Cardiac muscle cell (in vitro differentiated cells and primary cell): ENCODE measurements at regions not wholly inside any gene's neighbourhood (a gene's known extent, or its start where the extent isn't known, plus 50 kb on each side); places are given as distances from the start of the nearest gene placed in this dataset.

Source experiments
- DNase-seq, 2 donors: peaks; one replicate each; pipeline versions ENCODE4 v3.0.0 to v3.0.0-alpha.2; 2010 to 2017; ENCODE audit warnings: low read depth in 1 of 2, low spot score in 1 of 2
- H3K27ac ChIP-seq: fragments of 200-600 bp; sonication (generic); 2 replicates; pipeline ENCODE4 v1.5.1; 2016
- H3K27me3 ChIP-seq: fragments of 200-600 bp; sonication (generic); 2 replicates; pipeline ENCODE4 v1.6.0; 2016; ENCODE audit warnings: control low read depth
- H3K36me3 ChIP-seq: fragments of 200-600 bp; sonication (generic); 2 replicates; pipeline ENCODE4 v1.5.1; 2016; ENCODE audit warnings: control low read depth
- H3K4me1 ChIP-seq: fragments of 200-600 bp; sonication (generic); 2 replicates; pipeline ENCODE4 v1.8.1; 2017; ENCODE audit warnings: low read depth, mild to moderate bottlenecking, mixed run types
- H3K4me3 ChIP-seq: fragments of 200-600 bp; sonication (generic); 2 replicates; pipeline ENCODE4 v1.5.1; 2016; ENCODE audit warnings: mild to moderate bottlenecking
- H3K9me3 ChIP-seq: fragments of 200-600 bp; sonication (generic); 2 replicates; pipeline ENCODE4 v1.5.1; 2017; ENCODE audit warnings: low read depth, mild to moderate bottlenecking, control low read depth
- TF ChIP-seq, protein P1 (sequence below): IDR thresholded peaks from 2 replicates; pipeline ENCODE4 v1.5.1; 2012; ENCODE audit warnings: low read depth, mild to moderate bottlenecking, low read length

DNA sequence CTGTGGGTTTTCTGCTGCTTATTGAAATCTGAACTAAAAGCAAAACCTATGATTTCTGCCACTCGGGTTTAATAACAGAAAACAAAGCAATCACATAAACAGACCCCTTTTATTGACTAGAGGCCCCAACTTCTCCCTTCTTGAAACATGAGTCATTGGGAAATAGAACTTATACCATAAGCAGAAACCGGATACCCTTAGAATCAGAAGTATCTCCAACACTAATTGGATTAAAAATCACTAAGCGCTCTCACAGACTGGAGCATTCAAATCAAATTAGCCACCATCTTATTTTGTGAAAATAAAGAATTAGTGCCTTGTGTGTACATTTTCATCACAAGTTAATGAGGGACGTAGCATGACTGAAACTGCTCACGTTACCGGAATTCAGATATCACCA lies 206.9 kb downstream of the WDR11 start:
- Histone ChIP-seq H3K36me3 (no peaks in the 10 kb centered on the region), H3K4me3 (no peak overlapping the region), H3K4me1 (peaks cover under 1% of the 10 kb centered on the region), H3K27me3 (no peaks in the 10 kb centered on the region), H3K27ac (no peak overlapping the region), H3K9me3 (no peaks in the 10 kb centered on the region)
- DNase-seq = no peak
- TF ChIP-seq, protein P1, sequence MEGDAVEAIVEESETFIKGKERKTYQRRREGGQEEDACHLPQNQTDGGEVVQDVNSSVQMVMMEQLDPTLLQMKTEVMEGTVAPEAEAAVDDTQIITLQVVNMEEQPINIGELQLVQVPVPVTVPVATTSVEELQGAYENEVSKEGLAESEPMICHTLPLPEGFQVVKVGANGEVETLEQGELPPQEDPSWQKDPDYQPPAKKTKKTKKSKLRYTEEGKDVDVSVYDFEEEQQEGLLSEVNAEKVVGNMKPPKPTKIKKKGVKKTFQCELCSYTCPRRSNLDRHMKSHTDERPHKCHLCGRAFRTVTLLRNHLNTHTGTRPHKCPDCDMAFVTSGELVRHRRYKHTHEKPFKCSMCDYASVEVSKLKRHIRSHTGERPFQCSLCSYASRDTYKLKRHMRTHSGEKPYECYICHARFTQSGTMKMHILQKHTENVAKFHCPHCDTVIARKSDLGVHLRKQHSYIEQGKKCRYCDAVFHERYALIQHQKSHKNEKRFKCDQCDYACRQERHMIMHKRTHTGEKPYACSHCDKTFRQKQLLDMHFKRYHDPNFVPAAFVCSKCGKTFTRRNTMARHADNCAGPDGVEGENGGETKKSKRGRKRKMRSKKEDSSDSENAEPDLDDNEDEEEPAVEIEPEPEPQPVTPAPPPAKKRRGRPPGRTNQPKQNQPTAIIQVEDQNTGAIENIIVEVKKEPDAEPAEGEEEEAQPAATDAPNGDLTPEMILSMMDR = no peak

DNA sequence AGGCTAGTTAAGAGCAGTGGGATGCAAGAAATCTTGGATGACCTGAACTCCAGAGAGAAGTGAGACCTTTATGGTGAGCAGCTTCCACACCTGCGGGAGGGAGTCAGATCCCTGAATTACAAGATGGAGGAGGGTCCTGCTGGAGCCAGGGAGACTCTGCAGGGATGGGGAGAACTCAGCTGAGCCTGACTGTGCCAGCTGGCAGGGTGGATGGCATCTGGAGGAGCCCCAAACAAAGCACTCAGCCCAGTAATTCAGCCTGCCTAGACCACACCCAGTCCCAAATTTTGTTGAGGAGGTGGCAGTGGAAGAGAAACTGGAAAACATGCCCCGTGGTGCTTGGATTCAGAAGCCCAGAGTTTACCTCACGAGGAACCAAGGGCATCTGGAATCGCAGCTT lies 208.2 kb downstream of the WDR11 start:
- Histone ChIP-seq H3K27ac (no peak overlapping the region), H3K4me3 (no peak overlapping the region), H3K9me3 (no peaks in the 10 kb centered on the region), H3K27me3 (no peaks in the 10 kb centered on the region), H3K4me1 (peaks cover 13% of the 10 kb centered on the region), H3K36me3 (no peaks in the 10 kb centered on the region)
- DNase-seq = no peak
- TF ChIP-seq, protein P1 = no peak

DNA sequence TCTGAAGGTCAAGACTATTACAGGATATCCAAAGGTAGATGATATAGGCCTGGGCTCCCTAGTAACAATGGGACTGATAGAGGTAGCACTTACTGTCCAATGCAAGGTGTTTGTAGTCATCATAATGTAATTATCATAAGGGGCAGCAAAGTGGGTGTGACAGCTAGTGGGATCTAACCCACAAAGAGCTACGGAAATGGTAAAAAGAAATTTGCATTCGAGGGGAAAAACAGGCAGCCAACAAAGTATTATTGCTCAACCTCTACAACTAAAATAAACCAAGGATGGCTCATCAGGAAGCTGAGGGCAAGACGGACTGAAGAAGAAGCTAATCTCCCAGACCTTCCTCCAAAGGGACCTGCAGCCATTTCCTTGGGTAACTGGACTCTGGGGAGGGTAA lies 211.0 kb downstream of the WDR11 start:
- Histone ChIP-seq H3K4me1 (peaks cover 15% of the 10 kb centered on the region), H3K36me3 (no peaks in the 10 kb centered on the region), H3K27me3 (no peaks in the 10 kb centered on the region), H3K4me3 (no peak overlapping the region), H3K9me3 (no peaks in the 10 kb centered on the region), H3K27ac (no peak overlapping the region)
- TF ChIP-seq, protein P1 = no peak
- DNase-seq = no peak

DNA sequence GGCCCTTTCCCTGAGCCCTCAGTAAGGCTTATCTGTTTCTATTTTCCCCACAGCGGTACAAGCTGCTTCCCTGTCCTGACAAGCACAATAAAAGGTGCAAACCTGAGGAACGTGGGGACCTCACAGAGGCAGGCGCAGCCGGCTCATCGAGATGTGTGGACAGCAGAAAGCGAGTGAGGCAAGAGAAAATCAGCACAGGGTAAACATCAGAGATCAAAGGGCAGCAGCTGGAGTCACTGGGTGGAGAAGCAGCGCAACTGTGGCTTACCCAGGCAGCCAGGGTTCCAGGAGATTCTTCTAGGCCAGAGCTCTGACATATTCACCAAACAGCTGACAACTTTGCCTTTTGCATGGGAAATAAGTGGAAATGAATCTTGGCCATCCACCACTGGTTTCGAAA lies 212.6 kb downstream of the WDR11 start:
- Histone ChIP-seq H3K4me3 (no peak overlapping the region), H3K27me3 (no peaks in the 10 kb centered on the region), H3K36me3 (no peaks in the 10 kb centered on the region), H3K4me1 (peaks cover 15% of the 10 kb centered on the region), H3K27ac (peak overlapping the region; percentile 63), H3K9me3 (no peaks in the 10 kb centered on the region)
- TF ChIP-seq, protein P1 = no peak
- DNase-seq = peak in 1 of 2 donors; percentile 51

DNA sequence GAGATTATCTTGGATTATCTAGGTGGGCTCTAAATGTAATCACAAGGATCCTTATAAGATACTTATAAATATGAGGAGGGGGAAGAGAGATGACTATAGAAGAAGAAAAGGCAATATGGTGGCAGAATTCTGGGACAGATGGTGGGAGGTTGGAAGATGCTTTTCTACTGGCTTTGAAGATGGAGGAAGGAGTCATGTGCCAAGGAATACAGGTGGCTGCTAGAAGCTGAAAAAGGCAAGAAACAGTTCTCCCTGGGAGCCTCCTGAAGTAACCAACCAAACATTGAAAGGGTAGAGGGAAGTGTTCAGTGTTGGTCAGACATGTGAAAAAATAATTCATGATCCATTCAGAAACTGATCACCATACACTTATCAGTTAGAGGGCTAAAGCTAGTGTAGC lies 213.3 kb downstream of the WDR11 start:
- H3K4me1 ChIP-seq = peaks cover 15% of the 10 kb centered on the region
- no peak for DNase-seq
- no peak overlapping the region for H3K27ac ChIP-seq
- no peak overlapping the region for H3K4me3 ChIP-seq
- H3K27me3 ChIP-seq = no peaks in the 10 kb centered on the region
- TF ChIP-seq, protein P1 = no peak
- no peaks in the 10 kb centered on the region for H3K9me3 ChIP-seq
- H3K36me3 ChIP-seq = no peaks in the 10 kb centered on the region

DNA sequence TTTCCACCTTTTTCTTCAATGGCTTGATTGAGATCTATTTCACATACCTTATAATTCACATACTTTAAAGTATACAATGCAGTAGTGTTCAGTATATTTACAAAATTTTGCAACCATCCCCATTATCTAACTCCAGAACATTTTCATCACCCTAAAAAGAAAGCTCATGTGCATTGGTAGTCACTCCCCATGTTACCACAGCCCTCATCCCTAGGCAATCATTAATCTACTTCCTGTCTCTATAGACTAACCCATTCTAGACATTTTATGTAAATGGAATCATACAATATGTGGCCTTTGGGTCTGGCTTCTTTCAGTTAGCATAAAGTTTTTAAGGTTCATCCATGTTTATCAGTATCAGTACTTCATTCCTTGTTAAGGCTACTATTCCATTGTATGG lies 214.2 kb downstream of the WDR11 start:
- DNase-seq = no peak
- H3K27me3 ChIP-seq = no peaks in the 10 kb centered on the region

More for the DNA sequence above, 214.2 kb downstream of the WDR11 start:
- no peaks in the 10 kb centered on the region for H3K36me3 ChIP-seq
- H3K4me1 ChIP-seq = peaks cover 15% of the 10 kb centered on the region
- H3K9me3 ChIP-seq = no peaks in the 10 kb centered on the region
- TF ChIP-seq, protein P1 = no peak
- no peak overlapping the region for H3K27ac ChIP-seq
- no peak overlapping the region for H3K4me3 ChIP-seq
